Kidney (tissue), 13 donors: ENCODE measurements at regions not wholly inside any gene's neighbourhood (a gene's known extent, or its start where the extent isn't known, plus 50 kb on each side); places are given as distances from the start of the nearest gene placed in this dataset.

Experiments
- DNase-seq, 5 donors: peaks; one replicate each; pipeline ENCODE4 v3.0.0-alpha.2; 2013 to 2020
- FAIRE-seq: peaks from 2 replicates; lab custom pipeline; 2012; peaks lifted over from hg19 to GRCh38; lab: Jason Lieb, UNC
- H3K27ac ChIP-seq, 2 donors: one replicate each; pipeline ENCODE4 v1.7.0; 2013; ENCODE audit warnings: low read depth in 2 of 2, low read length in 2 of 2, inconsistent platforms in 1 of 2
- H3K27me3 ChIP-seq: one replicate; pipeline ENCODE4 v1.7.1; 2013; ENCODE audit warnings: low read length, inconsistent platforms; ENCODE audit not compliant: control insufficient read depth, insufficient read depth
- H3K36me3 ChIP-seq, 3 donors: one replicate each; pipeline versions ENCODE4 v1.7.0 to v1.7.1; 2013; ENCODE audit warnings: low read length in 3 of 3, control low read depth in 1 of 3, inconsistent platforms in 1 of 3; ENCODE audit not compliant: insufficient read depth in 3 of 3, control insufficient read depth in 2 of 3
- H3K4me1 ChIP-seq, 3 donors: one replicate each; pipeline versions ENCODE4 v1.7.0 to v1.7.1; 2013; ENCODE audit warnings: low read length in 3 of 3, inconsistent platforms in 1 of 3, low read depth in 1 of 3; ENCODE audit not compliant: control insufficient read depth in 2 of 3, insufficient read depth in 2 of 3
- H3K4me3 ChIP-seq, 3 donors: one replicate each; pipeline versions ENCODE4 v1.7.0 to v1.8.1; 2013; ENCODE audit warnings: low read length in 3 of 3, control low read depth in 1 of 3, inconsistent platforms in 1 of 3
- H3K9ac ChIP-seq, 3 donors: one replicate each; pipeline versions ENCODE4 v1.7.0 to v1.7.1; 2013; ENCODE audit warnings: low read length in 3 of 3, control low read depth in 1 of 3, inconsistent platforms in 1 of 3
- H3K9me3 ChIP-seq, 3 donors: one replicate each; pipeline versions ENCODE4 v1.7.0 to v1.7.1; 2013; ENCODE audit warnings: low read length in 3 of 3, control low read depth in 1 of 3, inconsistent platforms in 1 of 3; ENCODE audit not compliant: control insufficient read depth in 2 of 3, insufficient read depth in 1 of 3
- CTCF ChIP-seq: IDR thresholded peaks from 3 replicates; pipeline ENCODE4 v1.5.1; 2012; ENCODE audit warnings: mild to moderate bottlenecking, moderate library complexity, borderline replicate concordance; ENCODE audit not compliant: insufficient read depth; ENCODE audit errors: extremely low read depth
- intact Hi-C: fragments of 100-400 bp; cut with DNase I; formaldehyde crosslinking; loops from one replicate; pipeline ENCODE4 v1.11.1; 2022
- donor health status: control.
- donor health status: control.
- donor health status: control.
- donor health status: control.
- donor health status: control.
- donor health status: DM: yes; HTN: yes; CAD: no.
- donor health status: Normal renal cell carcinoma (clear cell type).

- DNase-seq (no peak), FAIRE-seq (no peak)
- Histone ChIP-seq H3K36me3 (no peaks in the 10 kb centered on the region), H3K4me3 (no peak overlapping the region), H3K9me3 (peaks cover 0 to 2% (median 0%) of the 10 kb centered on the region in 3 donors), H3K27ac (no peak overlapping the region), H3K4me1 (no peaks in the 10 kb centered on the region), H3K27me3 (no peaks in the 10 kb centered on the region), H3K9ac (no peak overlapping the region)
- intact Hi-C loops: no loop called here
- TF ChIP-seq CTCF: no peak
Observed at GRCh38 chr5:174293481-174293880, 248.0 kb downstream of the NSG2 start.

- no peak overlapping the region for H3K4me3 ChIP-seq
- no peak overlapping the region for H3K27ac ChIP-seq
- no peaks in the 10 kb centered on the region for H3K36me3 ChIP-seq
- H3K4me1 ChIP-seq: no peaks in the 10 kb centered on the region
- TF ChIP-seq CTCF: no peak
- DNase-seq: no peak
- H3K9ac ChIP-seq: no peak overlapping the region
- H3K27me3 ChIP-seq: no peaks in the 10 kb centered on the region
- no peaks in the 10 kb centered on the region for H3K9me3 ChIP-seq
- intact Hi-C loops: no loop called here
- FAIRE-seq: no peak
Observed at GRCh38 chr5:174294891-174295620, 249.6 kb downstream of the NSG2 start.

- Histone ChIP-seq H3K9ac (no peak overlapping the region), H3K27ac (no peak overlapping the region), H3K27me3 (no peaks in the 10 kb centered on the region), H3K4me1 (no peaks in the 10 kb centered on the region), H3K4me3 (no peak overlapping the region), H3K9me3 (no peaks in the 10 kb centered on the region), H3K36me3 (no peaks in the 10 kb centered on the region)
- intact Hi-C loops: no loop called here
- TF ChIP-seq CTCF: no peak
- FAIRE-seq (no peak), DNase-seq (no peak)
Observed at GRCh38 chr5:174295702-174296436, 250.4 kb downstream of the NSG2 start.
